K562 (cell line): ENCODE measurements at regions not wholly inside any gene's neighbourhood (a gene's known extent, or its start where the extent isn't known, plus 50 kb on each side); places are given as distances from the start of the nearest gene placed in this dataset.

ENCODE experiments used
- ATAC-seq: fragments of 200-7000 bp; cut with Tn5 transposase; 3 replicates; pipeline ENCODE4 v1.9.1; 2020; ENCODE audit warnings: moderate library complexity
- BruUV-seq: library from RNA; stranded (reverse); fragments of 400-500 nt; replicated peaks from 2 replicates; lab custom pipeline; 2021; lab: Mats Ljungman, UMichigan
- CTCF ChIA-PET: fragments of 300-600 bp; formaldehyde crosslinking; extraction: SDS; loops from one replicate; lab custom pipeline; 2021; ENCODE audit warnings: low intra/inter-chr PET ratio; lab: Yijun Ruan, JAX
- POLR2A ChIA-PET: fragments of 300-600, 350-650 bp; sonication (Branson Sonifier 250); formaldehyde crosslinking; extraction: SDS; loops from one replicate; lab custom pipeline; 2021; ENCODE audit warnings: antibody characterized with exemption, inconsistent platforms; lab: Yijun Ruan, JAX
- DNase-seq, 4 experiments: peaks; one replicate each; pipeline versions ENCODE4 v3.0.0 to v3.0.0-alpha.2; 2011 to 2018; ENCODE audit warnings: low spot score in 3 of 4, mixed read lengths in 3 of 4; ENCODE audit errors: extremely low read depth in 1 of 4
- FAIRE-seq: peaks from 2 replicates; lab custom pipeline; 2011; peaks lifted over from hg19 to GRCh38; lab: Jason Lieb, UNC
- H2AFZ ChIP-seq: 2 replicates; pipeline ENCODE4 v1.6.0; 2011; ENCODE audit warnings: low read depth, low read length, control low read depth, inconsistent platforms
- H3K27ac ChIP-seq: fragments of 200-600 bp; 3 replicates; pipeline ENCODE4 v1.8.0; 2011; ENCODE audit warnings: low read depth, mild to moderate bottlenecking, control low read depth, inconsistent platforms, low read length, moderate library complexity, mixed read lengths; ENCODE audit errors: extremely low read depth
- H3K27me3 ChIP-seq, 2 experiments: fragments of 300-600 bp in 1 of 2; 2 replicates in 1 of 2; 3 replicates in 1 of 2; pipeline versions ENCODE4 v1.6.0 to v1.8.0; 2011; ENCODE audit warnings: inconsistent platforms in 2 of 2, low read length in 2 of 2, mild to moderate bottlenecking in 1 of 2, mixed read lengths in 1 of 2, moderate library complexity in 1 of 2; ENCODE audit not compliant: control insufficient read depth in 2 of 2, insufficient read depth in 2 of 2
- H3K36me3 ChIP-seq: fragments of 300-600 bp; 3 replicates; pipeline ENCODE4 v1.8.0; 2011; ENCODE audit warnings: mild to moderate bottlenecking, low read length, inconsistent platforms; ENCODE audit not compliant: control insufficient read depth, insufficient read depth
- H3K4me1 ChIP-seq, 2 experiments: fragments of 200-600 bp in 1 of 2; replicated peaks in 1 of 2; 2 replicates in 1 of 2; 3 replicates in 1 of 2; pipeline versions ENCODE4 v1.5.1 to v1.8.0; 2011; ENCODE audit warnings: inconsistent platforms in 2 of 2, low read length in 2 of 2, mild to moderate bottlenecking in 1 of 2, mixed read lengths in 1 of 2, moderate library complexity in 1 of 2; ENCODE audit not compliant: control insufficient read depth in 2 of 2, insufficient read depth in 2 of 2
- H3K4me2 ChIP-seq: 2 replicates; pipeline ENCODE4 v1.6.1; 2011; ENCODE audit warnings: low read length, control low read depth, inconsistent platforms, mixed read lengths; ENCODE audit not compliant: insufficient read depth
- H3K4me3 ChIP-seq: fragments of 200-600 bp; sonication (generic), shearing (Covaris generic); 2 replicates; pipeline ENCODE4 v1.5.1; 2016; ENCODE audit warnings: control low read depth, inconsistent platforms
- H3K79me2 ChIP-seq: fragments of 200-600 bp; 3 replicates; pipeline ENCODE4 v1.8.0; 2011; ENCODE audit warnings: low read length, inconsistent platforms; ENCODE audit not compliant: control insufficient read depth, insufficient read depth
- H3K9ac ChIP-seq, 2 experiments: 2 replicates each; pipeline versions ENCODE4 v1.6.0 to v1.6.1; 2011; ENCODE audit warnings: low read depth in 2 of 2, low read length in 2 of 2, control low read depth in 1 of 2, inconsistent platforms in 1 of 2, mild to moderate bottlenecking in 1 of 2, mixed read lengths in 1 of 2; ENCODE audit not compliant: insufficient read depth in 1 of 2
- H3K9me1 ChIP-seq: one replicate; pipeline ENCODE4 v1.6.0; 2011; ENCODE audit warnings: inconsistent platforms, mild to moderate bottlenecking, low read length, moderate library complexity; ENCODE audit not compliant: control insufficient read depth, insufficient read depth
- H3K9me3 ChIP-seq: replicated peaks from 2 replicates; pipeline ENCODE4 v1.5.1; 2011; ENCODE audit warnings: low read depth, low read length, inconsistent platforms; ENCODE audit not compliant: control insufficient read depth, insufficient read depth
- H4K20me1 ChIP-seq: replicated peaks from 2 replicates; pipeline ENCODE4 v1.6.1; 2011; ENCODE audit warnings: low read length, inconsistent platforms, mixed read lengths; ENCODE audit not compliant: control insufficient read depth, insufficient read depth
- EWSR1 ChIP-seq: fragments of 450-650 bp; IDR thresholded peaks from 2 replicates; pipeline ENCODE4 v1.6.1; 2018; ENCODE audit warnings: borderline replicate concordance, mild to moderate bottlenecking, low read depth, moderate library complexity; ENCODE audit not compliant: partially characterized antibody
- KLF10 ChIP-seq: fragments of 250-450 bp; sonication (Bioruptor Pico); IDR thresholded peaks from 2 replicates; pipeline ENCODE4 v1.6.1; 2021; ENCODE audit warnings: matching md5 sums
- MGA ChIP-seq: fragments of 450-650 bp; IDR thresholded peaks from 2 replicates; pipeline ENCODE4 v1.6.1; 2016; ENCODE audit warnings: mild to moderate bottlenecking, moderate library complexity
- RBM17 ChIP-seq: fragments of 200-400 bp; formaldehyde crosslinking; IDR thresholded peaks from 2 replicates; pipeline ENCODE4 v1.6.1; 2017; ENCODE audit warnings: low read depth, mild to moderate bottlenecking, low read length, borderline replicate concordance
- RNF219 ChIP-seq: fragments of 250-450 bp; sonication (Bioruptor Pico); IDR thresholded peaks from 2 replicates; pipeline ENCODE4 v1.5.0; 2022; ENCODE audit warnings: mild to moderate bottlenecking
- TRIM24 ChIP-seq, 2 experiments: fragments of 450-650 bp; IDR thresholded peaks; 2 replicates each; pipeline ENCODE4 v1.6.1; 2016
- TSC22D4 ChIP-seq: fragments of 450-650 bp; IDR thresholded peaks from 2 replicates; pipeline ENCODE4 v1.6.1; 2016; ENCODE audit warnings: missing genetic modification characterization, missing biosample characterization, control low read depth
- XRCC3 ChIP-seq: fragments of 450-650 bp; IDR thresholded peaks from 2 replicates; pipeline ENCODE4 v1.6.1; 2017; ENCODE audit warnings: mild to moderate bottlenecking, moderate library complexity
- ZEB2 ChIP-seq: fragments of 450-650 bp; IDR thresholded peaks from 2 replicates; pipeline ENCODE4 v1.6.1; 2016
- ZNF586 ChIP-seq: fragments of 450-650 bp; formaldehyde crosslinking; conservative IDR thresholded peaks from 2 replicates; pipeline ENCODE4 v1.4.0; 2020; ENCODE audit warnings: mild to moderate bottlenecking, moderate library complexity
- WGBS: fragments of 100-300 bp; shearing (Covaris generic); methylation state at CpG from one replicate; pipeline ENCODE4 v1.1.6; 2016; ENCODE audit warnings: low coverage, mixed read lengths; ENCODE audit not compliant: insufficient coverage; ENCODE audit errors: missing lambda C conversion rate; 5-methylcytosine and 5-hydroxymethylcytosine counted together
- in situ Hi-C: fragments of 300-500 bp; cut with MboI; formaldehyde crosslinking; loops from 4 replicates; pipeline ENCODE4 v1.15.0; 2018; ENCODE audit warnings: inconsistent platforms, mixed read lengths
- intact Hi-C: fragments of 100-400 bp; cut with micrococcal nuclease; formaldehyde crosslinking; loops from 2 replicates; pipeline ENCODE4 v1.14.2; 2022

GRCh38 chr22:49518436-49518970 is 309.2 kb downstream of the BRD1 start:
- POLR2A ChIA-PET = no interaction called here
- FAIRE-seq (no peak), DNase-seq (no peak), ATAC-seq (no peak)
- CTCF ChIA-PET = no interaction called here
- no peaks in the 10 kb centered on the region for H3K9me1 ChIP-seq
- no peak overlapping the region for H3K4me2 ChIP-seq
- H3K36me3 ChIP-seq = peaks cover 14% of the 10 kb centered on the region
- no peaks in the 10 kb centered on the region; the same call in 1 of the 2 replicates for H3K9me3 ChIP-seq
- in situ Hi-C loops (no loop called here), intact Hi-C loops (no loop called here)
- H4K20me1 ChIP-seq = no peaks in the 10 kb centered on the region
- H3K27me3 ChIP-seq = no peaks in the 10 kb centered on the region
- peaks cover 11% of the 10 kb centered on the region for H3K79me2 ChIP-seq
- no peak overlapping the region for H2AFZ ChIP-seq
- no peak overlapping the region for H3K9ac ChIP-seq
- peaks cover 0 to under 1% of the 10 kb centered on the region in 2 experiments; a peak in 2 of 5 replicates for H3K4me1 ChIP-seq
- no peak overlapping the region for H3K27ac ChIP-seq
- WGBS = 96% methylated on average over 9 of the region's 22 CpGs
- no peak overlapping the region for H3K4me3 ChIP-seq
- BruUV-seq = no TSS peak
- no peak for TF ChIP-seq KLF10 (CRISPR knock-in tag)
- no peak for TF ChIP-seq MGA
- no peak for TF ChIP-seq TRIM24 (IDR thresholded peaks at IDR 0.05)
- TF ChIP-seq EWSR1 = no peak
- TF ChIP-seq RBM17 = no peak
- no peak for TF ChIP-seq XRCC3
- no peak for TF ChIP-seq RNF219 (CRISPR knock-in tag)
- TF ChIP-seq ZNF586 (CRISPR knock-in tag) = no peak
- TF ChIP-seq ZEB2 = no peak
- TF ChIP-seq TSC22D4 (tag) = no peak
